ENCODE measurements at regions not wholly inside any gene's neighbourhood (a gene's known extent, or its start where the extent isn't known, plus 50 kb on each side); places are given as distances from the start of the nearest gene placed in this dataset.

- 91 to 100% methylated on average over 1 of the region's 1 CpG for WGBS, 2 experiments (ENCODE audit: insufficient coverage in 1 of 2, insufficient read length in 1 of 2)
- no peaks in the 10 kb centered on the region for H3K36me3 Mint-ChIP-seq (ENCODE audit: low read depth)
- Histone ChIP-seq H3K9me3 (ENCODE audit: control insufficient read depth, low read length) (no peaks in the 10 kb centered on the region), H3K4me1 (ENCODE audit: control insufficient read depth, insufficient read depth, low read length) (no peaks in the 10 kb centered on the region), H3K4me3 (ENCODE audit: low read length) (no peak overlapping the region), H3K9ac (ENCODE audit: extremely low read depth, low read length, poor library complexity, severe bottlenecking) (no peak overlapping the region), H3K27ac (ENCODE audit: low read depth, low read length) (no peak overlapping the region), H3K27me3 (ENCODE audit: control insufficient read depth, insufficient read depth, low read length, poor library complexity, severe bottlenecking) (no peaks in the 10 kb centered on the region), H3K36me3 (ENCODE audit: control insufficient read depth, insufficient read depth, low read length) (no peaks in the 10 kb centered on the region)
- H3K4me1 Mint-ChIP-seq: peaks cover 10% of the 10 kb centered on the region
- TF ChIP-seq CTCF (conservative IDR thresholded peaks at IDR 0.05): no peak
- H3K27ac Mint-ChIP-seq: no peak overlapping the region
- no peaks in the 10 kb centered on the region for H3K27me3 Mint-ChIP-seq (ENCODE audit: insufficient read depth)
- no peak overlapping the region for H3K4me3 Mint-ChIP-seq
- H3K9me3 Mint-ChIP-seq: peaks cover 2% of the 10 kb centered on the region
- DNase-seq: no peak
These were observed 323.1 kb upstream of the ATP11B start for GRCh38 chr3:182470187-182470586.

GRCh38 chr3:182473191-182473710 is 320.1 kb upstream of the ATP11B start:
- no peak overlapping the region for H3K27ac ChIP-seq (ENCODE audit: low read depth, low read length)
- no peaks in the 10 kb centered on the region for H3K36me3 Mint-ChIP-seq (ENCODE audit: low read depth)
- H3K27ac Mint-ChIP-seq: no peak overlapping the region
- DNase-seq: no peak
- peaks cover 22% of the 10 kb centered on the region for H3K4me1 Mint-ChIP-seq
- H3K4me3 ChIP-seq (ENCODE audit: low read length): no peak overlapping the region
- no peaks in the 10 kb centered on the region for H3K9me3 Mint-ChIP-seq
- 100% methylated on average over 1 of the region's 1 CpG; no CpG with 5 or more reads in 1 of the 2 experiments for WGBS, 2 experiments (ENCODE audit: insufficient coverage in 1 of 2, insufficient read length in 1 of 2)
- no peaks in the 10 kb centered on the region for H3K27me3 ChIP-seq (ENCODE audit: control insufficient read depth, insufficient read depth, low read length, poor library complexity, severe bottlenecking)
- TF ChIP-seq CTCF (conservative IDR thresholded peaks at IDR 0.05): no peak
- H3K9me3 ChIP-seq (ENCODE audit: control insufficient read depth, low read length): no peaks in the 10 kb centered on the region
- H3K4me3 Mint-ChIP-seq: no peak overlapping the region
- H3K9ac ChIP-seq (ENCODE audit: extremely low read depth, low read length, poor library complexity, severe bottlenecking): no peak overlapping the region
- H3K36me3 ChIP-seq (ENCODE audit: control insufficient read depth, insufficient read depth, low read length): no peaks in the 10 kb centered on the region
- no peaks in the 10 kb centered on the region for H3K4me1 ChIP-seq (ENCODE audit: control insufficient read depth, insufficient read depth, low read length)
- H3K27me3 Mint-ChIP-seq (ENCODE audit: insufficient read depth): no peaks in the 10 kb centered on the region

GRCh38 chr3:182478369-182478768 is 314.9 kb upstream of the ATP11B start:
- Histone ChIP-seq H3K27me3 (ENCODE audit: control insufficient read depth, insufficient read depth, low read length, poor library complexity, severe bottlenecking) (no peaks in the 10 kb centered on the region), H3K9ac (ENCODE audit: extremely low read depth, low read length, poor library complexity, severe bottlenecking) (no peak overlapping the region), H3K36me3 (ENCODE audit: control insufficient read depth, insufficient read depth, low read length) (no peaks in the 10 kb centered on the region), H3K4me1 (ENCODE audit: control insufficient read depth, insufficient read depth, low read length) (no peaks in the 10 kb centered on the region), H3K27ac (ENCODE audit: low read depth, low read length) (no peak overlapping the region), H3K4me3 (ENCODE audit: low read length) (no peak overlapping the region), H3K9me3 (ENCODE audit: control insufficient read depth, low read length) (no peaks in the 10 kb centered on the region)
- TF ChIP-seq CTCF (conservative IDR thresholded peaks at IDR 0.05): no peak
- H3K9me3 Mint-ChIP-seq: no peaks in the 10 kb centered on the region
- peaks cover 26% of the 10 kb centered on the region for H3K4me1 Mint-ChIP-seq
- H3K27ac Mint-ChIP-seq: no peak overlapping the region
- H3K4me3 Mint-ChIP-seq: no peak overlapping the region
- H3K36me3 Mint-ChIP-seq (ENCODE audit: low read depth): no peaks in the 10 kb centered on the region
- no peaks in the 10 kb centered on the region for H3K27me3 Mint-ChIP-seq (ENCODE audit: insufficient read depth)
- DNase-seq: no peak
